OCI-LY1 (cell line): ENCODE measurements at regions not wholly inside any gene's neighbourhood (a gene's known extent, or its start where the extent isn't known, plus 50 kb on each side); places are given as distances from the start of the nearest gene placed in this dataset.

Source experiments
- H2AFZ ChIP-seq: fragments of 200-600 bp; sonication (generic), shearing (Covaris generic); 2 replicates; pipeline ENCODE4 v1.6.0; 2014; ENCODE audit warnings: antibody characterized with exemption, mild to moderate bottlenecking, low read length
- H3F3A ChIP-seq: fragments of 200-600 bp; sonication (generic), shearing (Covaris generic); 2 replicates; pipeline ENCODE4 v1.6.0; 2014; ENCODE audit warnings: mild to moderate bottlenecking, antibody characterized with exemption, low read length, moderate library complexity; ENCODE audit not compliant: insufficient read depth
- H3K27ac ChIP-seq: fragments of 200-600 bp; sonication (generic); 2 replicates; pipeline ENCODE4 v1.5.1; 2014; ENCODE audit warnings: low read length, mixed run types, mild to moderate bottlenecking, low read depth; ENCODE audit not compliant: poor library complexity, severe bottlenecking
- H3K27me3 ChIP-seq: fragments of 200-600 bp; sonication (generic); 2 replicates; pipeline ENCODE4 v1.6.0; 2014; ENCODE audit warnings: antibody characterized with exemption, mild to moderate bottlenecking, low read length, moderate library complexity; ENCODE audit not compliant: insufficient read depth
- H3K36me3 ChIP-seq: fragments of 200-600 bp; sonication (generic); 2 replicates; pipeline ENCODE4 v1.6.1; 2014; ENCODE audit warnings: mild to moderate bottlenecking, antibody characterized with exemption, low read length, moderate library complexity, mixed read lengths; ENCODE audit not compliant: insufficient read depth
- H3K4me1 ChIP-seq: fragments of 200-600 bp; sonication (generic); 2 replicates; pipeline ENCODE4 v1.5.1; 2014; ENCODE audit warnings: mild to moderate bottlenecking, low read length, moderate library complexity; ENCODE audit not compliant: insufficient read depth, severe bottlenecking
- H3K4me2 ChIP-seq: fragments of 200-600 bp; sonication (generic), shearing (Covaris generic); 2 replicates; pipeline ENCODE4 v1.6.1; 2014; ENCODE audit warnings: low read length
- H3K4me3 ChIP-seq: fragments of 200-600 bp; sonication (generic); 2 replicates; pipeline ENCODE4 v1.5.1; 2014; ENCODE audit warnings: low read length, low read depth, mild to moderate bottlenecking, mixed read lengths; ENCODE audit not compliant: poor library complexity, severe bottlenecking
- H3K79me2 ChIP-seq: fragments of 200-600 bp; shearing (Covaris generic); 2 replicates; pipeline ENCODE4 v1.6.1; 2016; ENCODE audit warnings: mixed run types, low read length, mixed read lengths; ENCODE audit not compliant: insufficient read depth
- H3K9ac ChIP-seq: fragments of 200-600 bp; sonication (generic), shearing (Covaris generic); 2 replicates; pipeline ENCODE4 v1.6.1; 2014; ENCODE audit warnings: mild to moderate bottlenecking, low read length, mixed read lengths
- H3K9me2 ChIP-seq: fragments of 200-600 bp; sonication (generic), shearing (Covaris generic); 2 replicates; pipeline ENCODE4 v1.6.1; 2014; ENCODE audit warnings: low read depth, mild to moderate bottlenecking, low read length, mixed read lengths
- H3K9me3 ChIP-seq: fragments of 200-600 bp; shearing (Covaris generic); 2 replicates; pipeline ENCODE4 v1.6.1; 2014; ENCODE audit warnings: low read length, mixed read lengths
- H4K20me1 ChIP-seq: fragments of 200-600 bp; sonication (generic), shearing (Covaris generic); 2 replicates; pipeline ENCODE4 v1.6.0; 2016; ENCODE audit warnings: mild to moderate bottlenecking, low read length; ENCODE audit not compliant: insufficient read depth
- EZH2 ChIP-seq: fragments of 200-600 bp; sonication (generic), shearing (Covaris generic); IDR thresholded peaks from 2 replicates; pipeline ENCODE4 v1.8.0; 2017; ENCODE audit warnings: borderline replicate concordance, mixed run types, mild to moderate bottlenecking, antibody characterized with exemption, low read length, moderate library complexity, mixed read lengths
- TF ChIP-seq, protein P1 (sequence below): fragments of 200-600 bp; sonication (generic), shearing (Covaris generic); IDR thresholded peaks from 2 replicates; pipeline ENCODE4 v1.5.1; 2017; ENCODE audit warnings: mild to moderate bottlenecking, antibody characterized with exemption, low read length, moderate library complexity, mixed read lengths

DNA sequence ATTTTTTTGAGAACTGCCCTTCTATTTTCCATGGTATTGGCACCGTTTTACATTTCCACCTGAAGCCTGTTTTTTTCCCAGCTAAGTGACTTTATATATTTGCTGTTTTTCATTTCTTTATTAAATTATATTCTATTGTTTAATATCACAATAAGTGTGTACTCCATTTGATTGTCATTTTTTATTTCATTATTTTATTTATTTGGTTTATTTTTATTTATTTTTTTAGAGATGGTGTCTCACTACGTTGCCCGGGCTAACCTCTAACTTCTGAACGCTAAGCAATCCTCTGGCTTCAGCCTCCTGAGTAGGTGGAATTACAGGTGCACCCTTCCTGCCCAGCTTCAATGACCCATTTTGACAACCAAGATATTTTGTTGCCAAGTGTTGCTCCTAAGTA lies 202.6 kb downstream of the SIM1 start:
- no peak overlapping the region for H3K9ac ChIP-seq

DNA sequence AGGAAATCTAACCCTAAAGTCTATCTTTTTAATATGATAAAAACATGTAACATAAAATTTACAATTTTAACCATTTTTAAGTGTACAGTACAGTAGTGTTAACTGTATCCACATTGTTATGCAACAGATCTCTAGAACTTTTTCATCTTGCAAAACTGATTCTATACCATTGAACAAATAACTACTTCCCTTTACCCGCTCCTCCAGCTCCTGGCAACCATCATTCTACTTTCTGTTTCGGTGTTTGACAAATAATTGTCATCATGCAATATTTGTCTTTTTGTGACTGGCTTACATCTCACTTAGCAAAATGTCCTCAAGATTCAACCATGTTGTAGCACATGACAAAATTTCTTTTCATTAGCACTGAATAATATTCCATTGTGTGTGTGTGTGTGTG lies 203.2 kb downstream of the SIM1 start:
- H3K9me3 ChIP-seq = no peaks in the 10 kb centered on the region
- H3K36me3 ChIP-seq = no peaks in the 10 kb centered on the region
- no peaks in the 10 kb centered on the region for H3K27me3 ChIP-seq
- peak overlapping the region; percentile 48 for H3K4me2 ChIP-seq
- H3K27ac ChIP-seq = no peak overlapping the region
- H3K79me2 ChIP-seq = no peaks in the 10 kb centered on the region
- no peaks in the 10 kb centered on the region for H4K20me1 ChIP-seq
- H3F3A ChIP-seq = no peaks in the 10 kb centered on the region
- H2AFZ ChIP-seq = peak overlapping the region; percentile 44; the same call in 1 of the 2 replicates
- no peaks in the 10 kb centered on the region for H3K9me2 ChIP-seq
- TF ChIP-seq EZH2 = no peak
- TF ChIP-seq, protein P1, sequence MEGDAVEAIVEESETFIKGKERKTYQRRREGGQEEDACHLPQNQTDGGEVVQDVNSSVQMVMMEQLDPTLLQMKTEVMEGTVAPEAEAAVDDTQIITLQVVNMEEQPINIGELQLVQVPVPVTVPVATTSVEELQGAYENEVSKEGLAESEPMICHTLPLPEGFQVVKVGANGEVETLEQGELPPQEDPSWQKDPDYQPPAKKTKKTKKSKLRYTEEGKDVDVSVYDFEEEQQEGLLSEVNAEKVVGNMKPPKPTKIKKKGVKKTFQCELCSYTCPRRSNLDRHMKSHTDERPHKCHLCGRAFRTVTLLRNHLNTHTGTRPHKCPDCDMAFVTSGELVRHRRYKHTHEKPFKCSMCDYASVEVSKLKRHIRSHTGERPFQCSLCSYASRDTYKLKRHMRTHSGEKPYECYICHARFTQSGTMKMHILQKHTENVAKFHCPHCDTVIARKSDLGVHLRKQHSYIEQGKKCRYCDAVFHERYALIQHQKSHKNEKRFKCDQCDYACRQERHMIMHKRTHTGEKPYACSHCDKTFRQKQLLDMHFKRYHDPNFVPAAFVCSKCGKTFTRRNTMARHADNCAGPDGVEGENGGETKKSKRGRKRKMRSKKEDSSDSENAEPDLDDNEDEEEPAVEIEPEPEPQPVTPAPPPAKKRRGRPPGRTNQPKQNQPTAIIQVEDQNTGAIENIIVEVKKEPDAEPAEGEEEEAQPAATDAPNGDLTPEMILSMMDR = no peak
- H3K4me3 ChIP-seq = peak overlapping the region; percentile 36
- H3K4me1 ChIP-seq = peaks cover 25% of the 10 kb centered on the region
- no peak overlapping the region for H3K9ac ChIP-seq

More for the DNA sequence above, 202.6 kb downstream of the SIM1 start:
- TF ChIP-seq, protein P1 = no peak
- no peak for TF ChIP-seq EZH2
- H3K36me3 ChIP-seq = no peaks in the 10 kb centered on the region
- no peaks in the 10 kb centered on the region for H3F3A ChIP-seq
- no peak overlapping the region for H2AFZ ChIP-seq
- no peaks in the 10 kb centered on the region for H3K79me2 ChIP-seq
- no peak overlapping the region for H3K4me2 ChIP-seq
- H4K20me1 ChIP-seq = no peaks in the 10 kb centered on the region
- H3K4me3 ChIP-seq = no peak overlapping the region
- no peaks in the 10 kb centered on the region for H3K9me2 ChIP-seq
- peaks cover 25% of the 10 kb centered on the region for H3K4me1 ChIP-seq
- H3K9me3 ChIP-seq = no peaks in the 10 kb centered on the region
- no peak overlapping the region for H3K27ac ChIP-seq
- no peaks in the 10 kb centered on the region for H3K27me3 ChIP-seq

DNA sequence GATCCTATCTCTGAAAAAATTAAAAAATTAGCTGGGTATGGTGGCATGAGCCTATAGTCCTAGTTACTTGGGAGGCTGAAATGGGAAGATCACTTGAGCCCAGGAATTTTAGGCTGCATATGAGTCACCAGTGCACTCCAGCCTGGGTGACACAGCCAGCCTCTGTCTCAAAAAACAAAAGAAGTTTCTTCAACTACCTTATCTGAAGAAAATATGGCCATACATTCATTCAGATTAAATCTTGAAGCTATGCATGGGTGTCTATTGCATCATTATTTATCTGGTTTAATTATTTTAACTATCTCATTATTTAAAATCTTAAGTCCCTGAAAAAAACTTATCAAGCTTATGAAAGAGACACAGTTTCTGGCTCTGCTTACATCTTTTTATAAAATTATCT lies 204.1 kb downstream of the SIM1 start:
- H3K79me2 ChIP-seq = no peaks in the 10 kb centered on the region
- H3K4me3 ChIP-seq = no peak overlapping the region
- no peak overlapping the region for H3K9ac ChIP-seq
- no peaks in the 10 kb centered on the region for H3K9me3 ChIP-seq
- H3K4me1 ChIP-seq = peaks cover 25% of the 10 kb centered on the region
- no peaks in the 10 kb centered on the region for H4K20me1 ChIP-seq
- no peaks in the 10 kb centered on the region for H3K27me3 ChIP-seq
- no peak for TF ChIP-seq EZH2
- TF ChIP-seq, protein P1 = no peak
- H2AFZ ChIP-seq = no peak overlapping the region
- no peak overlapping the region for H3K4me2 ChIP-seq
- H3F3A ChIP-seq = no peaks in the 10 kb centered on the region
- H3K9me2 ChIP-seq = no peaks in the 10 kb centered on the region
- H3K27ac ChIP-seq = no peak overlapping the region
- H3K36me3 ChIP-seq = no peaks in the 10 kb centered on the region
